ENCODE measurements at regions not wholly inside any gene's neighbourhood (a gene's known extent, or its start where the extent isn't known, plus 50 kb on each side); places are given as distances from the start of the nearest gene placed in this dataset.

GRCh38 chr19:34051255-34051654 is 121.0 kb upstream of the LSM14A start:
- Histone ChIP-seq H3K27me3 (replicated peaks; ENCODE audit: control insufficient read depth, insufficient read depth, low read length) (no peaks in the 10 kb centered on the region), H3K9me3 (no peaks in the 10 kb centered on the region), H3K4me1 (no peaks in the 10 kb centered on the region), H3K36me3 (ENCODE audit: control insufficient read depth, insufficient read depth, low read length) (no peaks in the 10 kb centered on the region), H3K4me3 (ENCODE audit: low read depth, low read length) (no peak overlapping the region)
- no TSS peak for BruUV-seq (replicated peaks)
- no peaks in the 10 kb centered on the region for H3K36me3 Mint-ChIP-seq (ENCODE audit: insufficient read depth, unreplicated experiment)
- no peak overlapping the region for H3K4me3 Mint-ChIP-seq (ENCODE audit: unreplicated experiment)
- H3K9me3 Mint-ChIP-seq (ENCODE audit: unreplicated experiment) = peaks cover 9% of the 10 kb centered on the region
- ChIA-PET CTCF (no interaction called here), POLR2A (no interaction called here)
- no peak for TF ChIP-seq CTCF (IDR thresholded peaks at IDR 0.05; ENCODE audit: insufficient read depth in 1 of 2, low read depth in 1 of 2, low read length in 1 of 2, severe bottlenecking in 1 of 2, unreplicated experiment in 1 of 2)
- no peak for DNase-seq
- intact Hi-C loops (cut with micrococcal nuclease; ENCODE audit: unreplicated experiment) = no loop called here
- peaks cover 3% of the 10 kb centered on the region for H3K27me3 Mint-ChIP-seq (ENCODE audit: insufficient read depth, unreplicated experiment)
- no peaks in the 10 kb centered on the region for H3K4me1 Mint-ChIP-seq (ENCODE audit: low read depth, unreplicated experiment)
- no peak overlapping the region for H3K27ac Mint-ChIP-seq (ENCODE audit: unreplicated experiment)

GRCh38 chr19:34057155-34057554 is 115.1 kb upstream of the LSM14A start:
- H3K4me1 Mint-ChIP-seq (ENCODE audit: low read depth, unreplicated experiment) = no peaks in the 10 kb centered on the region
- no peaks in the 10 kb centered on the region for H3K4me1 ChIP-seq
- no TSS peak for BruUV-seq (replicated peaks)
- H3K9me3 Mint-ChIP-seq (ENCODE audit: unreplicated experiment) = no peaks in the 10 kb centered on the region
- peaks cover 9% of the 10 kb centered on the region for H3K27me3 Mint-ChIP-seq (ENCODE audit: insufficient read depth, unreplicated experiment)
- H3K4me3 Mint-ChIP-seq (ENCODE audit: unreplicated experiment) = no peak overlapping the region
- TF ChIP-seq CTCF (IDR thresholded peaks at IDR 0.05; ENCODE audit: insufficient read depth in 1 of 2, low read depth in 1 of 2, low read length in 1 of 2, severe bottlenecking in 1 of 2, unreplicated experiment in 1 of 2) = no peak
- H3K36me3 ChIP-seq (ENCODE audit: control insufficient read depth, insufficient read depth, low read length) = no peaks in the 10 kb centered on the region
- CTCF ChIA-PET = no interaction called here
- H3K4me3 ChIP-seq (ENCODE audit: low read depth, low read length) = no peak overlapping the region
- H3K27ac Mint-ChIP-seq (ENCODE audit: unreplicated experiment) = no peak overlapping the region
- POLR2A ChIA-PET = no interaction called here
- DNase-seq = no peak
- no peaks in the 10 kb centered on the region for H3K27me3 ChIP-seq (replicated peaks; ENCODE audit: control insufficient read depth, insufficient read depth, low read length)
- intact Hi-C loops (cut with micrococcal nuclease; ENCODE audit: unreplicated experiment) = no loop called here
- H3K36me3 Mint-ChIP-seq (ENCODE audit: insufficient read depth, unreplicated experiment) = no peaks in the 10 kb centered on the region
- H3K9me3 ChIP-seq = 0 out of 2 replicates have a peak, but pooled peaks cover 3% of the 10 kb centered on the region

- no peaks in the 10 kb centered on the region for H3K9me3 Mint-ChIP-seq (ENCODE audit: unreplicated experiment)
- H3K4me3 Mint-ChIP-seq (ENCODE audit: unreplicated experiment) = no peak overlapping the region
- no peak for DNase-seq
- Histone ChIP-seq H3K36me3 (ENCODE audit: control insufficient read depth, insufficient read depth, low read length) (no peaks in the 10 kb centered on the region), H3K27me3 (replicated peaks; ENCODE audit: control insufficient read depth, insufficient read depth, low read length) (no peaks in the 10 kb centered on the region), H3K4me3 (ENCODE audit: low read depth, low read length) (no peak overlapping the region), H3K4me1 (peaks cover 11% of the 10 kb centered on the region), H3K9me3 (no peaks in the 10 kb centered on the region)
- intact Hi-C loops (cut with micrococcal nuclease; ENCODE audit: unreplicated experiment) = no loop called here
- no TSS peak for BruUV-seq (replicated peaks)
- H3K27me3 Mint-ChIP-seq (ENCODE audit: insufficient read depth, unreplicated experiment) = no peaks in the 10 kb centered on the region
- H3K4me1 Mint-ChIP-seq (ENCODE audit: low read depth, unreplicated experiment) = peaks cover 7% of the 10 kb centered on the region
- H3K27ac Mint-ChIP-seq (ENCODE audit: unreplicated experiment) = no peak overlapping the region
- ChIA-PET POLR2A (no interaction called here), CTCF (no interaction called here)
- TF ChIP-seq CTCF (IDR thresholded peaks at IDR 0.05; ENCODE audit: insufficient read depth in 1 of 2, low read depth in 1 of 2, low read length in 1 of 2, severe bottlenecking in 1 of 2, unreplicated experiment in 1 of 2) = no peak
- H3K36me3 Mint-ChIP-seq (ENCODE audit: insufficient read depth, unreplicated experiment) = peaks cover 7% of the 10 kb centered on the region
Measured at GRCh38 chr19:34066007-34066643, 106.2 kb upstream of the LSM14A start.

All from Caco-2 (cell line).